HG03039 (cell line): ENCODE measurements at regions not wholly inside any gene's neighbourhood (a gene's known extent, or its start where the extent isn't known, plus 50 kb on each side); places are given as distances from the start of the nearest gene placed in this dataset.

Source experiments
- ATAC-seq: cut with Tn5 transposase; IDR thresholded peaks from one replicate; pipeline ENCODE4 v1.9.1; 2021; ENCODE audit warnings: mild to moderate bottlenecking, moderate library complexity; ENCODE audit not compliant: unreplicated experiment

DNA sequence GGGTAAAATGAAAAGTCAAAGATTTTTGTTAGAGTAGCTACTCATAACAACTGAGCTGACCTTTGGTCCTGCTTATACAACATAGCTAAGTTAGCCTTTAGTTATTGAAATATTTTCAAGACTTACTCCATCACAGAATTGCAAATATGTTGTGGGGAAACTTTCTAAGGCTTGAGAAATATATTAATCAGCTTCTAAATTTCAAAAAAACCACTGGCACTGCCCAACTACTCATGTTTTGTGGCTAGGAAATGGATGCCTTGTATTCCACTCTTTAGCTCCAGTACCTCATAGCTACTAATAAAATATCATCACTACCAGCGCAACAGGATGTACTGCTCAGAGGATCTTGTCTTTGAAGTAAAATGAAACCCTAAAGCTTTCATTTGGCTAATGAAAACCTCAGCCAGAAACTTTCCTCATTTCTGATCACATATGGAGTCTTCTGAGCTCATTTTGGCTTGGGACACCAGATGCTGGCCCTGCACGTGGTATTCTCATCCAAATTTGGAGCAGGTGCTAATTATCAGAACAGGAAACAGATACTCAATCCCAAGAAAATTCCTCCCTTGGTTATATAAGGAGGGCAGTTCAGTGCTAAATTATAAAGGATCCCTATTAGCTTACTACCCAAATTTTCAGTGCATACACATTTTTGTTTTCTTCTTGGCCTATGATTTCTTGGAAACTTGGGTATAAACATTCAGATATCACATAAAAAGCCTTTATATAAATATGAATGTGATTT is 690.7 kb downstream of the ADGRL2 start:
- no peak for ATAC-seq

DNA sequence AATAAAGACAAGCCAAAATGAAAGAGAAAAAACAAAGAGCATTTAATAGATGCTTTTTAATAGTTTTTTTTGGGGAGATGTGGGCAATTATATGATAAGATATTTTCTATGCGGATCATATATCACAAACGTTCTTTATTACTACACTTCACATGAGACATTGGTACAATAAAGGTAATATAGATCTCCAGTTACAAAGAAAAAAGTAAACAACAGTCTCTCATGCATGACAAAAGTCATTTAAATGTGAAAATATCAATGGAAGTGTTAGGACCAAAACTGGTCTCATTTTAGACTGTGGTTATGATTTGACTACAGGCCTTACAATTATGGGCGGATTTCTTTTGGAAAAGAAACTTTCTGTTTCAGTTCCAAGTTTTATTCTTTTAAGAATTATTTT is 687.0 kb downstream of the ADGRL2 start:
- no peak for ATAC-seq

DNA sequence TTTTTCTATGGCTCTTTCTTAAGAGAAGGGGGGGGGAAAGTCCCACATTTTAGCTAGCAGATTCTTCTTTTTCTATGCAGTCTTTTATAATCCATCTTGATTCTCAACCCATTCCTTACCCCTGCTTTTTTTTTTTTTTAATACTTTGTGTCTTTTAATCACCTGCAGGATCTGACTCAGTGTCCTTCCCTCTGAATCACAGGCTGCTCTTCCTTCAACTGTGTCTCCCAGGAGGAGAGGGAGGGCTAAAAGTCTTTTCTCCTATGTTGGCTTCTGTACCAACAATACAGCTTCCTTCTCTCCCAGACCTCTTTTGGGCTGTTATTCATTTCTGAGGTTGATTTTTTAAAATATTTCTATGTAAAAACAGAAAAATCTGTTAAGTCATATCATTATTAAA is 686.2 kb downstream of the ADGRL2 start:
- ATAC-seq: no peak

DNA sequence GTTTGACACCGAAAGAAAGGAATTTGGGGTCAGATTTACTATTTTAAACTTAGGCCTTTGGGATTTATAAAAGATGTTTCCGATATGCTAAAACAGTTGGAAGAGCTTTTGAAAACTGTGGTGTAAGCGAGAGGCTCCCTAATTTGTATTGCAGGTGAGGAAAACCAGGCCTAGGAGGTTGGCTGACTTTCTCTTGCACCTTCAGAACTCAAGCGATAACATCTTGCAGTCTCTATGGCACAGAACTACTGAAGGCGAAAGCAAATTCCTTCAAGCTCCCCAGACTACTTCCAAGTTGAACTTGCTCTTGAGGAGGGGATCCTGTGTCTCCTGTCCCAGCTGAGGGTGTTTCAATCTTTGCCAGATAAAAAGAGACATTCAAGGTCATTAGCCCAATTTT is 685.7 kb downstream of the ADGRL2 start:
- ATAC-seq: no peak

DNA sequence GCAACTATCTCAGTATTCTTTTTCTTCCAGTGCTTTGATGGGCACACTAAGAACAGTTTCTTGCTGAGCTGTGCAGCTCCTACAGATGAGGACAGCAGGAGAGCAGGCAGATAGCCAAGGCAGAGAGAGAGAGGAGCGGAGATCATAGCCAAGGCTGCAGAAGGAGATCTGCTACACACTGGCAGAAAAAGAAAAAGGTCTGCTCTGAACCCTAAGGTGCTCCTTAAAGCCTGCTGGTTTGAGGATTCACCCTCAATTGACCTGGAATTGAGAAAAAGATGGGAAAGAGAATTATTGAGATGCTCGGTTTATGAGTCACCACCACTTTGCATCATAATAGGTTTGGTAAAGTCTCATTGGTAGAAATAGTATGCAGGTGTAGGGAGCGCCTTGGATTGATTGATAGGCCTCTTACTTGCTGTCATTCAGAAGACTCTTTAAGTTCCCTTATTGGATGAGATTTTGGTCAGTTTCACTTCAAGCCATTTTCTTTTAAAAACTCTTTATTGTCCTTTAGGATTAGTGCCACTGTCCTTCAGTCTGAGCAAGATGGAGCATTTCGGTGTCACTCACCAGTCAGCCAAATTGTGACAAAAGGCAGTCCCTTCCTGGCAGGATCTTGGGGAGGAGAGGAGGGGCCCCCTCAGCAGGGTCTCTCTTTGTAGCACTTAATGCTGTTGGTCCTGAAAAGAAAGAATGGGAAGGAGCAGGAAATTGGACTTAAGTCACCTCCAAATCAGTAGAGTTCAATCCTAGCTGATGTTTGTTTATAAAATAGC is 685.0 kb downstream of the ADGRL2 start:
- no peak for ATAC-seq

DNA sequence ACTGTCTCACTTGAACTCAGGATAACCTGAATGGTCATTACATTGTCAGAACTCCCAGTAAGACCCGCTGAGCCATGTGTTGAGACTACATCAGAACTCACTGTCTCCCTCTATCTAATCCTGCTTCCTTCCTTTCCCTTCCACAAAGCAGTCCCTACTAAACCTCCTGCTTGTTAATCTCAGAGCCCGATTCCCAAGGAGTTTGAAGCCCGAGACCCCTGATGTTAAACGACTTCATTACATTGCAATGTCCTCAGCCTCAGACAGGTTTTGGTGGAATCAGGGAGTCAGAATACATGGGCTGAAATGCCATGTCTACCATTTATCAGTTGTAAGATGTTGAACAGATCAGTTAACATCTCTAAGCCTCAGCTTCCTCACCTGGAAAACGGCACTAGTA is 682.4 kb downstream of the ADGRL2 start:
- ATAC-seq: no peak

DNA sequence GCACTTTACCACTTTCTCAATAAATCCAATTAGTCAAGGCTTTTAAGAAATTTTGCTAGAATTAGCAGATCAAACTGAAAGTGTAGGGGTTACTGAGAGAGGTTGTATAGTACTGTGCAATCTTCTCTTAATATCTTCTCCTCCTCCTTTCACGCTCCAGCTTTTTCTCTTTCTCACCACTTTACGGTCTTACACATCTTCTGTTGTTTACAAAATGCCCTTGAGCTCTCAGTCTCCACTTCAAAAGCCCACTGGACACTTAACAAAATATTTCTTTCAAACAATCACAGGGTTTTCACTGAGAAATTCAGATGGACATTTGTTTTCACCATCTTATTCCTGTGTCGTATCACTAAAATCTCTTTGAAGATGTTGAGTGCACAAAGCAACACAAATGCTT is 678.2 kb downstream of the ADGRL2 start:
- ATAC-seq: no peak

DNA sequence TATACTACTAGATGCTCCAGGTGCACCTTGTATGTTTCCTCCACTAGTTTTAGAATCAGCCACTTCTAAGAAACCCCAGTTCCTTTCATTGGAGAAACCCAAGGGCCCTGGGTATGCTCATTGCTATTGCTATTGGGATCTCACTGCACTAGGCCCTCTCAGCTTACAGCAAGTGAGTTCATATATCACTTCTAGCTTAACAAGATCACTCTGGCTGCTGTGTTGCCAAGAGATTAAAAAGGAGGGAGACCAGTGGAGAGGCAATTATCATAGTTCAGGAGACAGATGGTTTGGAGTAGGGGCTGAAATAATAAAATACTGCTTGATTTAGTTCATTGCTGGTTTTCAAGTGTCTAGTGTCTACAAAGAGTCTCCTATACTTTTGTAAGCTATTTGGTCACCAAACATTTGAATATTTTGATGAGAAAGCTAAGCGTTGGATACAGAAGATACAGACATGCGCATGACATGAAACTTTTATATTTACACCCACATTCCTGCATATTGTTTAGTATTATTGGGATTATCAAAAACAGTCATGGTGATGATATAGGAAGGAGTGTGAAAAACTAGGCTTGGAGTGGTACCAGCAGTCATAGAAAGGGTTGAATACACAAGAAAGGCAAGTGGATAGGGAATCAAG is 671.9 kb downstream of the ADGRL2 start:
- ATAC-seq: no peak

DNA sequence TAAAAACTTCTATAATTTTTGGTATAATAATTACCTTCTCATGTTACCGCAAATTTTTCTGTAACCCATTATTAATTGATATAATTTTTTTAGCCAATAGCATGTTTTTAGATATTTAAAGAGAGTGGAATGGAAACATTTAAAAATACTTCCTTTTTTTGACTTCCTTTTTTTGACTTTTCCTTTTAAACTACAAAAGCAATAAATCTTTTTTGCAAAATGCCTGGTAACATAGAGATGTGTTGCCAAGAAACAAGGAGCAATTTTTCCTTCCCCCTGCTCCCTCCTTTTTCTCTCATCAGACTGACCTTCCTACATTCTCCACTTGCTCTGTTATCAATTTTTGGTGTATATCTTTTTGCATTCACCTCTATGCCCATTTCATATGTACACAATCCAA is 666.2 kb downstream of the ADGRL2 start:
- ATAC-seq: no peak

DNA sequence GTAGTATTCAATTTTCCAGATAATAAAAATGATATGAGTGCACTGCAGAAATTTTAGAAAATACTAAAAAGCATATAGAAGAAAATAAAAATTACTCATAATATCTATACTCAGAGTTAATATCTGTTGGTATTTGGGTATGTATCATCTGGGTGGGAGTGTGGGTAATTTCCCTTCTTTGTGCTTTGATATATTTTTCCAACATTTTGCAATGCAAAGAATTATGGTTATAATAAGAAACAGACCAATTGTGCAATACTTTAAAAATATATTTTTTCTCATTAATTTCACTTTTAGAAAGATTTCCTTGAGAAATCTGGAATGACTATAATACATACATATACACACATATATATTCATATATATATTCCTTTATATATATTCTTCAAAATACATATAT is 665.7 kb downstream of the ADGRL2 start:
- no peak for ATAC-seq

DNA sequence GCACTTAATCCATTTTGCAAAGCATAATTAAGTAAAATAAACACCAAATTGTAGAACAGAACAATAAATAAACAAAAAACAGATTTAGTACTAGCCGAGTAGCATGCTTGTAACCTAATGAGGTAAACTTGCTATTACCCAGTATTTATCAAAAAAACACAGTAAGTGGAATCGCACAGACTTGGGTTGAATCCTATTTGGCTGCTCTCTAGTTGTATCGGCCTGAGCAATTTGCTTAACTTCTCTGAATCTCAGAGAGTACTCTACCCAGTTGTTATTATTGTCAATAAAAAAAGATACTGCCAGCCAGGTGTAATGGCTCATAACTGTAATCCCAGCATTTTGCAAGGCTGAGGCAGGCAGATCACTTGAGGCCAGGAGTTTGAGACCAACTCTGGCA is 664.3 kb downstream of the ADGRL2 start:
- no peak for ATAC-seq

DNA sequence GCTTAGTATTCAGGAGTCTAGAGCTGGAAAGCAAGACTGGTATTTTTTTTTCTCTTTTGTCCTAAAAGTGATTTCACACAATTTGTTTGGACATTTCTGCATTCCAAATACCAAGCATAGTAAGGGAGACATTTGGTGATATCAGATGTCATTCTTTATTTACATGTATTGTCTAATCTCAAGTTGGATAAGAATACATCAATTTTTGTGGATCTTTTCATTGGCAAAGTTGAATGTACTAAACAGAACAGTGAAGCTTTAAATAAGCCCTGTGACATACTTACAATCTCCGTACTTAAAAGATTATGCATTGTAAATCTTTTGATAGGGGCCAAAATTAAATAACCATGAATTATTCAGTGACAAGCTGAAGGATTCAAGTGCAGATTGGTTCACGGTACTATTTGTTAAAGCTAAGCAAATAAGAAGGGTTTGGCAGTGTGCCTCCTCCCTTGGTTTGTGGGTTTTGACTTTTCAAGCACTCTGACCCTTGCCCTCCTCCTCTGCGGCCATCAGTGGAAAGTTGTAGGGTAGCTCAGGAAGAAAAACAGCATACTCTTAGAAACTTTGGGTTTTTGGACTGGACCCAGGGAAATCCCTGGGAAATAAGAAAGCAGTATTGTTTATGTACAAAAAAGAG is 663.7 kb downstream of the ADGRL2 start:
- no peak for ATAC-seq

DNA sequence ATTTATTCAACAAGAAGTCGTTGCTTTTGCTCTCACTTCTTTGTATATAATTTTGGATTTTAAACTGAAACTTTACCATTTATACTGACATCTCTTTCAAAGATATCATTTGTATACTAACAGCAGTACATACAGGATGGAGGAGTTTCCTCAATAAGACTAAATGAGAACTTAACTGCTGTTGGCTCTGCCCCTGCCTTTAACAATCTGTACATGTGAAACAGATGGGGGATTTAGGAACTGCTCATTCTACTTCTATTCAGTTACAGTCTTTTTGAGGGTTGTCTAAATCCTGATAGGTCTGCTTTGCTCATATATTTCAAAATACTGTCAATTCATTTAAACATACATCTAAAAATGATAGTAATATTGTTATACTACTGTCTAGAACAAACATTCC is 663.2 kb downstream of the ADGRL2 start:
- no peak for ATAC-seq

DNA sequence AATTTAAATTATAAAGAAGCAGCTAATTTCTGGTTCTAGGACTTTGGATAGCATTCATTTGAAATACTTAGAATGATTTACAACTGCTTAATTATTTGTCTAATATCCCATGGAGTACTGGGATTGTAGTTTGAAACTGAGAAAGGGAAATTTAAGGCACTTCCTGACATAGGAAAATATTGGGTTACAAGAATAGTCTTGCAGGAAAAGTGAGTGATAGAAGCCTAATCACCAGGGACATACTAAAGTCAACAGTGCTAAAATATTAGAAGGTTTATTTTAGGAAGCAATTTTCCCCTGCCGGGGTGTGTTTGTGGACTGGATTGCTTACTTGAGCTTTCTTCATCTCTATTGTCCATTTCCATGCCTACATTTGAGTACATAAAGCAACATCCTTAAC is 661.6 kb downstream of the ADGRL2 start:
- no peak for ATAC-seq

DNA sequence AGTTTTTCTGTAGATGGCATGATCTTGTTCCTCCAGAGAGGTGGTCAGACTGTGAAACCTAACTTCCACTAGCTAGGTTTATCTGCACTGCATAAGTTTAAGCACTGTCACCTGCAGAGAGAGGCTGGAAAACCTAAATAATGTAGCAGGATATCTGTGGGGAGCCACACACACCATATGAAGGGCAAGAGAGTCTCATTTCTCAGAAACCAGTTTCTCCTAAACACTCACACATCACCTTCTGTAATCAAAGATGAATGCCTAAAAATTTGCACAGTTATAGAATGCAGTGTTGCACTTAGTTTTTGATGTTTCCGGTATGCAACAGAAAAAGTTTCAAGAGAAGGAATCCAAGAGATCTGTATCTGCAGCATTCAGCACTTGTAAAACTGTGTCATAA is 654.6 kb downstream of the ADGRL2 start:
- ATAC-seq: no peak

DNA sequence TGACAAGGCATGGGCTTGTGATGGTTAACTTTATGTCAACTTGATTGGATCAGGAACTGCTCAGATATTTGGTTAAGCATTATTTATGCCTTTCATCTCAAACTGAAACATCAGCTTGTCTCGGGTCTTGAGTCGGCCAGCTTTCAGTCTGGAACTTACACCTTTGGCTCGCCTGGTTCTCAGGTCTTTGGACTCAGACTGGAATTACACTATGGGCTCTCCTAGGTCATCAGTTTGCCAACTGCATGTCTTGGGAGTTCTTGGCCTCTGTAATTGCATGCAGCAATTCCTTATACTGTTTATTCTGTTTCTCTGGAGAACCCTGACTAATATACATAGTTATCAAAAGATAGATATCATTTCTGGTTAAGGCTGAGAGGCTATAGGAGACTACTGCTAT is 653.7 kb downstream of the ADGRL2 start:
- no peak for ATAC-seq

DNA sequence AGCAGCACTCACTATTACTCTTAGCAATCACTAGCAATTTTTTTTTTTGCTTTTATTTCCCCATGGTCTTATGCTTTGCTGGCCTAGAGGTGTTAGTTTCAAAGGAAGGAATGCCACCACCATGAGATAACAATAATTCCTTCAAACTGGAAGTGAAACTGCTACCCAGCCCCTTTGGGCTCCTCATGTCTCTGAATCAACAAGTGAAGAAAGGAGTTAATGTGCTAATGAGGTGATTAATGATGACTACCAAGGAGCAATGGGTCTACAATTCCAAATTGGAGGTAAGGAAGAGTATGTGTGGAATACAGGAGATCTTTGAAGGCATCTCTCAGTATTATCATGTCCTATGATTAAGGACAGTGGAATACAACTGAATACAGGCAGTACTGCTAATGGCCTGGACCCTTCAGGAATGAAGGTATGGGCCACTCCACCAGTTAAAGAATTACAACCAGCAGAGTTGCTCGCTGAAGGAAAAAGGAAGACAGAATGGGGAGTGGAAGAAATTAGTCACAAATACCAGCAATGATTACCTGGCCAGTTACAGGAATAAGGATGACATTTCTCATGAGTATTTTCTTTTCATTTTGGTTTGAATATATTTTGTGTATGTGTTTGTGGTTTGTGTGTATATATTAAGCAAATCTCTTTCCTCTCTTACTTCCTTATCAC is 652.9 kb downstream of the ADGRL2 start:
- no peak for ATAC-seq

DNA sequence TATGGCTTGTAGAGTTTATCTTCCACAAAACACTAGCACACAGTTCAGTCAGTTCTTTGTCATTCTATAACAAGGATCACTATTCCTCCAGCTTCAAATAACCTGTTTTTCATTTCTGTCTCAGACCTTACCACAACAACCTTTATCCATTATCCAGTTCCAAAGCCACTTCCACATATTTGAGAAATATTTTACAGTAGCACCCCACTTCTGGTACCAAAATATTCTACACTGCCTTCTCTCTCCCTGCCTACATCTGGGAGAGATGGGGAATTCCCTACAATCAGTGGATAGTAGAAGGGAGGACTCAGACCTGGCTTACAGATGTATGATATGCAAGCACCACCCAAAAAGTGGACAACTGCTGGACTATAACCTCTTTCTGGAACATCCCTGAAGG is 651.4 kb downstream of the ADGRL2 start:
- no peak for ATAC-seq

DNA sequence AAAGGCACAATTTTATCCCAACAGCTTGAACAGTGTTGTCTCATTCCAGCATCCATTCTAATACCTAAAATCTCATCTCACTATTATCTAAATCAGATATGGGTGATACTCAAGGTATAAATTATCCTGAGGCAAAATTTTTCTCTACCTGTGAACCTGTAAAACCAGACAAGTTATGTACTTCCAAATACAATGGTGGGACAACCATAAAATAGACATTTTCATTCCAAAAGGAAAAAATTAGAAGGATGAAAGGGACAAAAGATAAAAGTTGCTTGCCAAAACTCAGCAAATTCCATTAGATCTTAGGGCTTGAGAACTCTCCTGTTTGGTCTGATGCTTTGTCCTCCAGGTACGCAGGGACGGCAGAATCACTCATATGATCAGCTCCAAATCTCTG is 650.5 kb downstream of the ADGRL2 start:
- no peak for ATAC-seq

DNA sequence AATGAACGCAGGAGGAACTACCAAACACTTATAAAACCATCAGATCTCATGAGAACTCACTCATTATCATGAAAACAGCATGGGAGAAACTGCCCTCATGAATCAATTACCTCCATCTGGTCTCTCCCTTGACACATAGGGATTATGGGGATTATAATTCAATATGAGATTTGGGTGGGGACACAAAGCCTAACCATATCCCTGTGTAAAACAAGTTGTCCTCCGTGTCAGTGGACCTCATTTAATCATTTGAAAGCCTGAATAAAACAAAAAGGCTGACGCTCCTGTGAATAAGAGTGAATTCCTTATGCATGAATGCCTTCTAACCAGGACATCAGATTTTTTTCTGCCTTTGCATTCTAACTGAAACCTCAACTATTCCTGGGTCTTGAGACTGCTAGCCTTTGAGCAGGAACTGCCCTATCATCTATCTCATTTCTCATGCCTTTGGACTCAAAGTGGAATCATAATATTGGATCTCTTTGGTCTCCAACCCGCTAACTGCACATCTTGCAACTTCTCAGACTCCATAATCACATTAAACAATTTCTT is 648.8 kb downstream of the ADGRL2 start:
- no peak for ATAC-seq

DNA sequence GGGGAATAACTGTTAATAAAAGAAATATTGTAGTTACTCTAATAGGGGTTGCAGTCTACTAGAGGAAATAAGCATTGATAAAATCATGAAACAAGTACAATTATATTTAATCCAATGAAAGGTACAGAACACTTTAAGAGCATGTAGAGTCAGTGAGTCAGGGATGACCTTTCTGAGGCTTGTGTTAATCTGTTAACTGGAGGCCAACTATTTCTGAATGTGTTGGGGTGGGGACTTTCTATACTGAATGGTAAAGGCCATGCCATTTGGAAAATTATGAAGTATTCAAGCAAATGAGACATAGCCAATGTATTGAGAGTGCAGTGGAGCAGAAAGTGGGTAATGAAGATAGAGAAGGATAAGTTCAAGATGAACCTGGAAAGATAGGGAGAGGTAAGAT is 646.2 kb downstream of the ADGRL2 start:
- ATAC-seq: no peak
